ENCODE measurements at regions not wholly inside any gene's neighbourhood (a gene's known extent, or its start where the extent isn't known, plus 50 kb on each side); places are given as distances from the start of the nearest gene placed in this dataset.

- DNase-seq (ENCODE audit: low read depth): peak; percentile 78
- H3K4me3 ChIP-seq (ENCODE audit: control insufficient read depth, low read depth, low read length): no peak overlapping the region
- TF ChIP-seq, protein P1, sequence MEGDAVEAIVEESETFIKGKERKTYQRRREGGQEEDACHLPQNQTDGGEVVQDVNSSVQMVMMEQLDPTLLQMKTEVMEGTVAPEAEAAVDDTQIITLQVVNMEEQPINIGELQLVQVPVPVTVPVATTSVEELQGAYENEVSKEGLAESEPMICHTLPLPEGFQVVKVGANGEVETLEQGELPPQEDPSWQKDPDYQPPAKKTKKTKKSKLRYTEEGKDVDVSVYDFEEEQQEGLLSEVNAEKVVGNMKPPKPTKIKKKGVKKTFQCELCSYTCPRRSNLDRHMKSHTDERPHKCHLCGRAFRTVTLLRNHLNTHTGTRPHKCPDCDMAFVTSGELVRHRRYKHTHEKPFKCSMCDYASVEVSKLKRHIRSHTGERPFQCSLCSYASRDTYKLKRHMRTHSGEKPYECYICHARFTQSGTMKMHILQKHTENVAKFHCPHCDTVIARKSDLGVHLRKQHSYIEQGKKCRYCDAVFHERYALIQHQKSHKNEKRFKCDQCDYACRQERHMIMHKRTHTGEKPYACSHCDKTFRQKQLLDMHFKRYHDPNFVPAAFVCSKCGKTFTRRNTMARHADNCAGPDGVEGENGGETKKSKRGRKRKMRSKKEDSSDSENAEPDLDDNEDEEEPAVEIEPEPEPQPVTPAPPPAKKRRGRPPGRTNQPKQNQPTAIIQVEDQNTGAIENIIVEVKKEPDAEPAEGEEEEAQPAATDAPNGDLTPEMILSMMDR (conservative IDR thresholded peaks at IDR 0.05; ENCODE audit: control insufficient read depth, insufficient read depth, low read depth, low read length): no peak
Observed at GRCh38 chr2:106963156-106963555, 77.2 kb upstream of the ST6GAL2 start.

GRCh38 chr2:106963893-106964292, 77.9 kb upstream of the ST6GAL2 start:
- no peak for DNase-seq (ENCODE audit: low read depth)
- H3K4me3 ChIP-seq (ENCODE audit: control insufficient read depth, low read depth, low read length): no peak overlapping the region
- TF ChIP-seq, protein P1 (conservative IDR thresholded peaks at IDR 0.05; ENCODE audit: control insufficient read depth, insufficient read depth, low read depth, low read length): no peak

DNA sequence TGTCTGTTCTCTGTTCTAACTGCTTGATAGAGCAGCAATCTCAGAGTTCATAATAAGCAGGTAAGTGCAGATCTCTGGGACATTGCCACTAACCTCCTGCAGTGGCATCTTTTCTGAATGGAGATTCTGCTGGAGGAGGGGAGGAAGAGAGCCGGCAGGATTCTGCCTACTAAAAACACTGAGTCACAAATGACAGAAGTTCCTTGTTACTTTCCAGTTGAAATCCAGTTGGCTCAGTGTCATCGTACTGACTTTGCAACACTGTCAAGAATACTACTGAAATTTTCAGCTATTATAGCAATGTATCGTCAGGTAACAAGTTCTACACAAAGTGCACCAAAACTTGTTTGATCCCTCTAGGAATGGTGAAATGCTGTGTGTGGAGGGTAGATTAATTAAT, 79.6 kb upstream of the ST6GAL2 start:
- peak; percentile 51 for DNase-seq (ENCODE audit: low read depth)
- no peak overlapping the region for H3K4me3 ChIP-seq (ENCODE audit: control insufficient read depth, low read depth, low read length)
- TF ChIP-seq, protein P1 (conservative IDR thresholded peaks at IDR 0.05; ENCODE audit: control insufficient read depth, insufficient read depth, low read depth, low read length): no peak

GRCh38 chr2:106969777-106970176, 83.8 kb upstream of the ST6GAL2 start:
- TF ChIP-seq, protein P1 (conservative IDR thresholded peaks at IDR 0.05; ENCODE audit: control insufficient read depth, insufficient read depth, low read depth, low read length): no peak
- H3K4me3 ChIP-seq (ENCODE audit: control insufficient read depth, low read depth, low read length): no peak overlapping the region
- no peak for DNase-seq (ENCODE audit: low read depth)

DNA sequence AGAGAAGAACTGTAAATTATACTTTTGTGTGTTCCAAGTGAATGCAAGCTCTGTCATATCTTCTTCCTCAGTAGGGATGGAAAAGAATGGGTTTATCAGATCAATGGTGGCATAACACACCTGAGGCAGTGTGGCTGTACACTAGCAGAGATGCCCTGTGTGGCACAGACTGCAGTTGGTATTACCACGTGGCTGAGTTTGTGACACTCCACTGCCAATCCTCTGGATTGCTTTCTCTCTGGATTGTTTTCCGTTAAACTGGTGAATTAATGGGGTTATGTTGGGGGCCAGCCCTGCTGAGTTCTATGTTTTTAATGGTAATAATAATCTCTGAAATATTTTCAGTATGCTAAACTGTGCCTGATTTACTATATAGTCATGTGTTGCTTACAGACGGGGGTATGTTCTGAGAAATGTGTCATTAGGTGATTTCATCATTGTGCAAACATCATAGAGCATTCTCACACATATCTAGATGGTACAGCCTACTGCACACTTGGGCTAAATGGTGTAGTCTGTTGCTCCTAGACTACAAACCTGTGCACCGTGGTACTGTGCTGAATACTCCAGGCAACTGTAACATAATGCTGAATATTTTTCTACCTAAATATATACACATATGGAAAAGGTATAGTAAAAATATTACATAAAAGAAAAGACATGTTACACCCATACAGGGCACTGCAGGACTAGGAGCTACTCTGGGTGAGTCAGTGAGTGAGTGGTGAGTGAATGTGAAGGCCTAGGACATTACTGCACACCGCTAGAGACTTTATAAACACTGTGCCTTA, 84.7 kb upstream of the ST6GAL2 start:
- TF ChIP-seq, protein P1 (conservative IDR thresholded peaks at IDR 0.05; ENCODE audit: control insufficient read depth, insufficient read depth, low read depth, low read length): no peak
- no peak overlapping the region for H3K4me3 ChIP-seq (ENCODE audit: control insufficient read depth, low read depth, low read length)

DNA sequence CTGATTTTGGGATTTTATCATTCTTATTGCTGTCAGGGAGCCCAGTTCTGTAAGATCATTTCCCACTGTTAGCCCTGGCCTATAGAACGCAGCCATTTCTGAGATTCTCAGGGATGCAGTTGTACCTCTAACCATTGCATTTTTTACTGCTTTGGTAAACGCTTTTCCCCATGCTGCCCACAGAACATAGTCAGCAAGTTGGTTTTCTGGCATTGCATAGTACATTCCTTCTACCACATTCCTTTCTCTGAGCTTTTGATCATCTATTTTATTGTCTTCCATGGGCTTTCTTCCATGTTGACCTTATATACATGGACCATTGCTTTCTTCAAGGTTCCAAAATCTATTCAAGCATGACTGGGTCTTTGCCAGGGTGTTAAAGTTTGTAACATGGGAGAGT, 86.8 kb upstream of the ST6GAL2 start:
- no peak overlapping the region for H3K4me3 ChIP-seq (ENCODE audit: control insufficient read depth, low read depth, low read length)
- DNase-seq (ENCODE audit: low read depth): no peak
- TF ChIP-seq, protein P1 (conservative IDR thresholded peaks at IDR 0.05; ENCODE audit: control insufficient read depth, insufficient read depth, low read depth, low read length): no peak

More for the DNA sequence above, 84.7 kb upstream of the ST6GAL2 start:
- DNase-seq (ENCODE audit: low read depth): peak; percentile 80

Data from fibroblast of mammary gland (primary cell).